ENCODE measurements at regions not wholly inside any gene's neighbourhood (a gene's known extent, or its start where the extent isn't known, plus 50 kb on each side); places are given as distances from the start of the nearest gene placed in this dataset.

GRCh38 chr2:126802316-126802715, 96.4 kb upstream of the TEX51 start:
- no peak overlapping the region for H3K4me3 ChIP-seq (ENCODE audit: low read depth, low read length)
- no peak for TF ChIP-seq POLR2A (IDR thresholded peaks at IDR 0.05; ENCODE audit: extremely low read depth, insufficient read length)
- no peak for TF ChIP-seq CTCF (IDR thresholded peaks at IDR 0.05; ENCODE audit: low read depth, low read length)
- TF ChIP-seq MYC (IDR thresholded peaks at IDR 0.05; ENCODE audit: low read depth, low read length) = no peak
- no peak for TF ChIP-seq MAX (IDR thresholded peaks at IDR 0.05; ENCODE audit: low read depth, low read length)
- DNase-seq (ENCODE audit: low read depth) = no peak

GRCh38 chr2:126802774-126803433, 95.8 kb upstream of the TEX51 start:
- no peak for DNase-seq (ENCODE audit: low read depth)
- H3K4me3 ChIP-seq (ENCODE audit: low read depth, low read length) = no peak overlapping the region
- TF ChIP-seq MYC (IDR thresholded peaks at IDR 0.05; ENCODE audit: low read depth, low read length) (no peak), MAX (IDR thresholded peaks at IDR 0.05; ENCODE audit: low read depth, low read length) (no peak), CTCF (IDR thresholded peaks at IDR 0.05; ENCODE audit: low read depth, low read length) (no peak), POLR2A (IDR thresholded peaks at IDR 0.05; ENCODE audit: extremely low read depth, insufficient read length) (no peak)

GRCh38 chr2:126803434-126803775, 95.3 kb upstream of the TEX51 start:
- no peak for DNase-seq (ENCODE audit: low read depth)
- H3K4me3 ChIP-seq (ENCODE audit: low read depth, low read length) = no peak overlapping the region
- TF ChIP-seq MYC (IDR thresholded peaks at IDR 0.05; ENCODE audit: low read depth, low read length) (no peak), POLR2A (IDR thresholded peaks at IDR 0.05; ENCODE audit: extremely low read depth, insufficient read length) (no peak), MAX (IDR thresholded peaks at IDR 0.05; ENCODE audit: low read depth, low read length) (no peak), CTCF (IDR thresholded peaks at IDR 0.05; ENCODE audit: low read depth, low read length) (no peak)

- no peak overlapping the region for H3K4me3 ChIP-seq (ENCODE audit: low read depth, low read length)
- TF ChIP-seq POLR2A (IDR thresholded peaks at IDR 0.05; ENCODE audit: extremely low read depth, insufficient read length) (no peak), MYC (IDR thresholded peaks at IDR 0.05; ENCODE audit: low read depth, low read length) (no peak), CTCF (IDR thresholded peaks at IDR 0.05; ENCODE audit: low read depth, low read length) (no peak)
- DNase-seq (ENCODE audit: low read depth) = no peak
These were observed 94.3 kb upstream of the TEX51 start for GRCh38 chr2:126804347-126804746.

- TF ChIP-seq MYC (IDR thresholded peaks at IDR 0.05; ENCODE audit: low read depth, low read length) = no peak
- no peak for TF ChIP-seq MAX (IDR thresholded peaks at IDR 0.05; ENCODE audit: low read depth, low read length)
- TF ChIP-seq CTCF (IDR thresholded peaks at IDR 0.05; ENCODE audit: low read depth, low read length) = no peak
- TF ChIP-seq POLR2A (IDR thresholded peaks at IDR 0.05; ENCODE audit: extremely low read depth, insufficient read length) = no peak
- no peak overlapping the region for H3K4me3 ChIP-seq (ENCODE audit: low read depth, low read length)
- DNase-seq (ENCODE audit: low read depth) = peak; percentile 91
These were observed 89.8 kb upstream of the TEX51 start for GRCh38 chr2:126808929-126809328.

GRCh38 chr2:126809340-126809739, 89.3 kb upstream of the TEX51 start:
- H3K4me3 ChIP-seq (ENCODE audit: low read depth, low read length) = no peak overlapping the region
- TF ChIP-seq CTCF (IDR thresholded peaks at IDR 0.05; ENCODE audit: low read depth, low read length) (no peak), POLR2A (IDR thresholded peaks at IDR 0.05; ENCODE audit: extremely low read depth, insufficient read length) (no peak), MYC (IDR thresholded peaks at IDR 0.05; ENCODE audit: low read depth, low read length) (no peak), MAX (IDR thresholded peaks at IDR 0.05; ENCODE audit: low read depth, low read length) (no peak)
- peak; percentile 46 for DNase-seq (ENCODE audit: low read depth)
